Frontal cortex (tissue), 3 donors: ENCODE measurements at regions not wholly inside any gene's neighbourhood (a gene's known extent, or its start where the extent isn't known, plus 50 kb on each side); places are given as distances from the start of the nearest gene placed in this dataset.

Source experiments
- DNase-seq, 2 donors: peaks; one replicate each; pipeline ENCODE4 v3.0.0; 2012; ENCODE audit warnings: low spot score in 2 of 2
- FAIRE-seq: peaks from 2 replicates; lab custom pipeline; 2012; peaks lifted over from hg19 to GRCh38; lab: Jason Lieb, UNC
- donor health status: control.
- donor health status: control.
- donor health status: control.

DNA sequence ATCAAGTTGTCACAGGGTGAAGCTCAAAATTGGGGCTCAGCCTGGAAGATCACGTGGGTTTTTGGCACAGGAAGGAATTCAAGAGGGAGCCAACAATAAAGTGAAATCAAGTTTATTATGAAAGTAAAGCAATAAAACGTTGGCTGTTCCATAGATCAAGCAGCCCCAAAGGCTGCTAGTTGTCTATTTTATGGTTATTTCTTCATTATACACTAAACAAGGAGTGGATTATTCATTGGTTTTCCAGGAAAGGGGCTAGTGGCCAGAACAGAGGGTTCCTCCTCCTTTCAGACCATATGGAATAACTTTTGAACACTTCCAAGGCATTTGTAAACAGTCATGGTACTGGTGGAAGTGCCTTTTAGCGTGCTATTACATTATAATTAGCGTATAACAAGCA is 723.5 kb upstream of the ADAMTS5 start:
- DNase-seq (no peak), FAIRE-seq (no peak)

GRCh38 chr21:27688773-27689172 is 721.9 kb upstream of the ADAMTS5 start:
- DNase-seq = no peak
- FAIRE-seq = no peak

DNA sequence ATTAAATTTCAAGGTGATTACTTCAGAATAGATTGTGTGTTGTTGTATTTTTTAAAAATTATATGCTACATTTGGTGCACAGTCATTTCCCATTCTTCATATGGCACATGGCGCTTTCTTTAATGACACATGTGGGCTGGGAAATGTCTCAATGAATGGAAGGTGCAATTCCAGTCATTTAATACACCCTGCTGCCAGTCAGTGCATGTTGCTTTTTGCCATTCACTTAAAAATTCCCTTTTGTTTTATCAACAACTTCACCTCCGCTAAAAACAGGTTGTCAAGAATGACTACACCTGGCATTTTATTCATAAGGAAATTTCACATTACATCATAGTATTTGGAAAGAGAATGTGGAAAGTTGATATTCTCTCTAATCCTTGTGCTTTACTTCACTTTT is 716.4 kb upstream of the ADAMTS5 start:
- FAIRE-seq = no peak
- DNase-seq = no peak

- FAIRE-seq (no peak), DNase-seq (no peak)
These were observed 715.0 kb upstream of the ADAMTS5 start for GRCh38 chr21:27681841-27682240.

- no peak for FAIRE-seq
- no peak for DNase-seq
These were observed 714.1 kb upstream of the ADAMTS5 start for GRCh38 chr21:27681038-27681437.

DNA sequence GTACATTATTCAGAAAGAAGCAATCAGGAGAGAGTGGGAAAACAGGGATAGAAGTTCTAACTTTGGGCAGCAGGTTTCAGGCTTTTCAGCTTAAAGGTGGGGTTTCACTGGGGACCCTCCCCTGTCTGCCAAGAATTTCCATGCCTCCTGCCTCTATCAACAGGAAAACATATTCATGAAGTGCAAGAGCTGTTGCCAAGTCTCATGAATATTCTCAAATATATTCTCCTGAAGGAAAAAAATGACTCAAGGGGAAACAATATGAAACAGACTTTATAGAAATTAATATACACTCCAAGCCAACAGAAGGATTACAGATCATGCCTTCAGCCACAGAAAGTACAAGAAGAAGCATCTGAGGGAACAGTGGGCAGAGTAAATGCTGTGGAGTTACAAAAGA is 713.3 kb upstream of the ADAMTS5 start:
- no peak for FAIRE-seq
- no peak for DNase-seq

- no peak for DNase-seq
- FAIRE-seq = no peak
These were observed 711.6 kb upstream of the ADAMTS5 start for GRCh38 chr21:27678511-27678910.

DNA sequence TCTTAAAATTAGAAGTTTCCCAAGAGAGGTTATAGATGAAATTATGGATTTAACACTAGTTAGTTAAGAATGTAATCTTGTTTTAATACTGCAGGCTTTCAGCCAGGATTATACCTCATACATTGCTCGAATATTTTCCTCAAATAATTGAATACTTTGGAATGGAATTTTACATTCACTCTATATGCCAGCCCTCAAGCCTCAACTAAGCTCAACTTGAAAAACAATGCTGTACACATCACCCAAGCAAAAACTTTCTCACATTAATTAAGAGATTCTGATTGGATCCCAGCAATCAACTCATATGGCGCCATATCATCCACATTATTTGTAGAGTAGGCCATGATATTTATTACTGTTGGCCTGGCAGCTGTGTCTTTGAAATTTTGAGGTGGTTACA is 710.7 kb upstream of the ADAMTS5 start:
- FAIRE-seq (no peak), DNase-seq (no peak)

DNA sequence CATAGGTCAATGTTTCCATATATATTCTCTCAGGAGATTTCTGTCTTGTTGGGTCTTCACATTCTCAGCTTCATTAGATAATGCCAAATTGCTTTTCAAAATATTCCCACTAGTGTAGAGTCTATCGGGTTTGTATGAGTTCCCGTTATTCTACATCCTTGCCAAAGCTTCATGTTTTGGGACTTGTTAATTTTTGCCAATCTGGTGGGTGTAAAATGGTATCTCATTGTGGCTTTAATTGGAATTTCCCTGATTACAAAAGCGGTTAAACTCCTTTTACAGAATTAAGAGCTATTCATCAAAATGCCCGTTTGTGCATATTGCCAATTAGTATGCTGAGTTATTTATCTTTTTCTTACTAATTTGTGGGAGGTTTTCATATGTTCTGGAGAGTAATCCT is 708.4 kb upstream of the ADAMTS5 start:
- no peak for DNase-seq
- FAIRE-seq = no peak

DNA sequence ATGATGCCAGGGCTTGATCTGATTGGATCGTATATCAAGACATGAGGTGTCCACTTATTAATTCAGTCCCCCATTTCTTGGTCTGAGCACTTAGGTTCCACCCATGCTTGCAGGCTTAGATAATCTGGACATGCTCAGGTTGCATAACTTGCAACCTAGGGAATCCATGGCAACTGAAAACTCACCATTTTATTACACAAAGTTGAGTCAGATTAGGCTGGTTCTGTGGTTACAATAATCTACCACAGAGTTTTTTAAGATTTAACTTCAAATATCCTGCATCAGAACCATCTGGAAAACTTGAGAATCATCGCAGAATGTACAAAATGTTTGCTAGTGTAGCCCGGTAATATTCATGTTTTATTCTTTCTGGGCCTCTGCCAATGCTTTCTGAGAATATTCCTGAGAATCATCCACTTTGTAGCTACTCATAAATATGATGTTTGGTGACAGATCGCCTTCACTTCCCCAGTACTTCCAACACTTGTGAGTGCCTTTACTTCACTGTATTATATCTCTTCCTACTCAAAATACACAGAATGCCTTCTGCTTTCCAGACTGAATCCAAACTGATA is 707.2 kb upstream of the ADAMTS5 start:
- FAIRE-seq (no peak), DNase-seq (no peak)

DNA sequence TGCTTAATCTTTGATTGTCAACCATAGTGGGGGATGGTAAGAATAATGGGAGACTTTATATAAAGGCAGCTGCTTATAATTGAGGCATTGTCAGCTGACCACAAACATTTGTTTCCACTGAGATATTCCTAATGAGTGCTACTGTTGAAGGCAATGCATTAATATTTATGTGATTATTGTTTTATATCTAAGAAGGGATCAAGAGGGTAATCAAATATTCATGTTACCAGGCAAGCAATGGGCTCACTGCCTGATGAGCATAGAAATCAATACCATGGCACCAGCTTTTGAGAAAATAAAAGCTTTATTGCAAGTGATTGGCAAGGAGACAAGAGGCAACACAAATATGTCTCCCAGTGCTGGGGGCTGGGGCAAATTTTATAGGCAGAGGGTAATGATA is 706.7 kb upstream of the ADAMTS5 start:
- DNase-seq = no peak
- FAIRE-seq = no peak

DNA sequence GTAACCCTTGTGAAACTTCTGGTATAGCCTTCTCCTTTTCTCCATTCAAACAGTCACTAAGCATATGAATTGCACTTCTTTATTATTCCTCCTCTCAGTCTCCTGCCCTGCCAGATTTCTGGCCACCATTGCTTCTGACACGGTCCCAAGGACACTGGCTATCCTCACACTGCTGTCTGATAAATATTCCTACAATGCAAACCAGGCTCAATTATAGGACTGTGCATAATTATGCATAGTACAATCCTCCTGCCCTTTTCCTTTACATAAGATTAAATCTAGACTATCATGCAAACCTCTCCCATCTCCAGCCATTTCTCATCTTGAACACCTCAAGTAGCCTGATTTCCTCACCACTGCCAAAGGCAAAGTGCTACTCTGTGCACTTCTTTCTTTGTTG is 704.3 kb upstream of the ADAMTS5 start:
- DNase-seq (no peak), FAIRE-seq (no peak)

DNA sequence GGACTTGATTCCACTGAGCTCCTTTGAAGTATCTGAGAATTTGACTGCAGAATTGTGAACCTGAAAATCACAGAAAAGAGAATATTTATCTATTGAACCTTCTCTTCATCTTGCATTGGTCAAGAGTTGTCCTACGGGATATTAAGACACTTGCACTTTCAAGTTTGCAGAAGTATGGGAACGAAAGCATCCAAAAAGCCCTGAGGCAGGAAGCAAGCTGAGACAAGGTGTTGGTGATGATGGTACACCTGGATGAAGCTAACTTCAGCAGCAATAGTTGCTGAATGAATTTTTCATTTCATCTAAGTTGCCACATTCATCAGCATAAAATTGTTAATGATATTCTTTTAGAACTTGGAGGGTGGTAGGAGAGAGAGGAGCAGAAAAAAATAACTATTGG is 686.6 kb upstream of the ADAMTS5 start:
- FAIRE-seq = no peak
- DNase-seq = no peak

DNA sequence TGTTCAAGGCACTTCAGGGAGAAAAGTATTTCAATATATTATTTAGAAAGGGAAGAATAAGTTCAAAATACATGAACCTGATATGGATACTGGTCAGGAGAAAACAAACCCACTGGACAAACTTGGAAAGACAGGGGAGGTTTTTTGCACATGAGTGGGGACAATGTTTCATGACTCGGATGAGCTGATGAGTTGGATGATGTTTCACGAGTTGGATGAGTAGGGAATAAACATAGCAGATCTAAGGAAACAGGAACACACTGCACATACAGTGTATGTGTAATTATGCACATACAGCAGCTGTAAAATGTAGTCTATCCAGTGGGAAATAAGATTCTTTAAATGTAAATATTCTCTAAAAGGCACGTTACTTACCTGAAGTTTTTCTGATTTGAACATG is 682.9 kb upstream of the ADAMTS5 start:
- FAIRE-seq (no peak), DNase-seq (no peak)

DNA sequence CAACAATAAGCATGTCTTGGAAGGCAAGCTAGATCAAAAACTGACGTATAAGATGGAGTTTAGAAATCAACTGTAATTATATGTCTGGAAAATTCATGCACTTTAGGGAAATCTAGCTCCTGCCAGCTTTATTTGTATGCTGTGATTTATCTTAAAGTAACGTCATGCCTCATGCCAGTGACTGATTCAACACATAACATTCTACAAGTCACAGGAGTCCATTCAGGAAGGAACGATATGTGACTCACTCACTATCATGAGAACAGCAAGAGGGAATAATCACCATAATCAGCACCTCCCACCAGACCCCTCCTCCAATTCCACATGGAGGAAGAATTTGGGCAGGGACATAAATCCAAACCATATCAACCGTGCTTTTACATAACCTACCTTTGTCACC is 682.4 kb upstream of the ADAMTS5 start:
- FAIRE-seq (no peak), DNase-seq (no peak)

GRCh38 chr21:27648560-27648959 is 681.7 kb upstream of the ADAMTS5 start:
- no peak for FAIRE-seq
- no peak for DNase-seq

DNA sequence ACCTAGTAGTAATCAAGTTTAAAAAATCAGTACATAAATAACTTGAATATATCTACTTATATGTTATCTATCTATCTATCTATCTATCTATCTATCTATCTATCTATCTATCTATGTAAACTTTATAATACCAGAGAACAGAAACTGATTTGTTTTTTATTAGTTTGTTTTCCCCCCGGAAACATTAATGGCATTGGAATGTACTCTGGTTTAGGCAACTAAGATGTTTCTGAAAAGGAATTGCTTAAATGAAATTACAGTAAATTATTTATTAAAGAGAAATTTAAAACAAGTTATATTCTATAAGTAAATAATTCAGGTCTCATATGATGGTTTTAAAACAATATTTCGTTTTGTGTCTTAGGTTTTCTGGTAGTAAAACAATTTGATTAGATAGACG is 681.0 kb upstream of the ADAMTS5 start:
- DNase-seq (no peak), FAIRE-seq (peak; percentile 8)

DNA sequence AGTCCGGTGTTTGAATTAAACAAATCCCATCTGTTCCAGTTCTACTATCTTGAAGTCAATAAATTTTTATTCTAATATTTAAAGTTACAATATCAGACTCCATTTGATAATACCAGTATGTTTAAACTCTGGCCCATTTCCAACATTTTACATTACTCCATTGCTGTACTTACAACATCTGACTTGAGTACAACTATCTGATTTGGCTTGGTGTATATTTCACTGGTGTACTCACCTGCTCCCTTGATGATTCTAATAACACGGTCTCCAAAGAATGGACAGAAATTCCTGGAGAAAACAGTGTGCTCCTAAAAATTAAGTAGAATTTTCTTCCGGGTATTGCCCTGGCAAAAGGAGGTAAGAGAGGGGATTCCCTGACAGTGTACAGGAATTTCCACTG is 680.5 kb upstream of the ADAMTS5 start:
- no peak for DNase-seq
- no peak for FAIRE-seq

DNA sequence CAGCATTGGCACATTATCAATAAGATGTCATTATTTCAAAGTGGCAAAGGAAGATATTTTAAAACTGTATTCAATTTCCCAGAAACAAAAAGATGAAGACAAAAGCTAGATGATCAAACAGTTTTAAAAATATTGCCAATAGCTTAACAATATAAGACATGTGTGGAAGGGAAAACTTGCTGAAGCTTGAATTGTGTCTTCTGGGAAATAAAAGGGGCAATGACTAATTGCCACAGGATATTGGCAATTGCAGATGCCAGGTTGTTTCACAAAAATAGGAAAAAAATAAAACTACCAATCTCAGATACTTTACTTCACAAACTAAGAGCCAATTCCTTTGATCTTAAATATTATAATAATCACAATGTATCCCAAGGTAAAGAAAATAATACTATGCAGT is 679.8 kb upstream of the ADAMTS5 start:
- FAIRE-seq (no peak), DNase-seq (no peak)

- DNase-seq = no peak
- no peak for FAIRE-seq
These were observed 679.2 kb upstream of the ADAMTS5 start for GRCh38 chr21:27646056-27646455.

GRCh38 chr21:27645285-27645684 is 678.4 kb upstream of the ADAMTS5 start:
- DNase-seq = no peak
- FAIRE-seq = no peak

- DNase-seq (no peak), FAIRE-seq (no peak)
These were observed 676.4 kb upstream of the ADAMTS5 start for GRCh38 chr21:27643326-27643725.

- FAIRE-seq = no peak
- DNase-seq = no peak
These were observed 672.4 kb upstream of the ADAMTS5 start for GRCh38 chr21:27639286-27639685.
